ENCODE measurements at regions not wholly inside any gene's neighbourhood (a gene's known extent, or its start where the extent isn't known, plus 50 kb on each side); places are given as distances from the start of the nearest gene placed in this dataset.

DNA sequence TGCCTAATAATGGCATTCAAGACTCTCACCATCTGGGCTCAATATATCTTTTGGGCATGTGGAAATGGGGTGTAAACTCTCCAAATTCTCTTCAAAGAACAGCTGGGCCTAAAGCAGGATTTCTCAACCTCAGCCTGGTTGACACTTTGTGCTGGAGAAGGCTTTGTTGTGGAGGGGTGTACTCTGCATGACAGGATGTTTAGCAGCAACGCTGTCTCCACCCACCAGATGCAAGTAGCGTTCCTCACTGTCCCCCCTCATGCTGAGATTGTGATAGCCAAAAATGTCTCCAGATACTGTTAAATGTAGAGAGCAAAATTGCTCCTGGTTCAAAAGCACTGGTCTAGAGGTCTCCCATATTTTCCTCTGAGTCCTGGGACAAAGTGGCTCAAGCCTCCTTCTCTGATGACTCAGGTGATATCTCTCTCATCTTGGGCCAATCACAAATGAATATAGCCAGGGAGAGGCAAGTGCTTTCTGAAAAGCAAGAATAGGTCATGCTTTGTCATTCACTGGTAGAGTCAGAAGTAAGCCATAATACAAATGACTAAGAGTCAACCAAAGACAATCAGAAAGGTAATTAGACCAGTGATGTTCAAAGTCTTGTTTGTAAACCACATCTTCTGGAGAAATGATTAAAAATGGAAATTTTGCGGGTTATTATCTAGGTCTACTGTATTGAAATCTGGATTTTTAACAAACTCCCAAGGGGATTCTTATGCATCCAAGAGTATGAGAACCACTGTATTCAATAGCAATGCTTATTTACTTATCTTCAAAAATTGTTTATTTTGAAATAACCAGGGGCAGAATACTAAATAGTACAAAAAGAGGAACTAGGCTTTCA is 330.8 kb downstream of the PTEN start:
- WGBS, result 78% methylated on average over 3 of the region's 3 CpGs
- Histone ChIP-seq H3K36me3 (ENCODE audit: insufficient read depth) (no peaks in the 10 kb centered on the region), H3K27ac (ENCODE audit: low read depth) (no peak overlapping the region), H3K4me1 (ENCODE audit: insufficient read depth) (no peaks in the 10 kb centered on the region), H3K4me3 (ENCODE audit: low read depth, low read length) (no peak overlapping the region)
- no peak for DNase-seq (ENCODE audit: extremely low spot score)

DNA sequence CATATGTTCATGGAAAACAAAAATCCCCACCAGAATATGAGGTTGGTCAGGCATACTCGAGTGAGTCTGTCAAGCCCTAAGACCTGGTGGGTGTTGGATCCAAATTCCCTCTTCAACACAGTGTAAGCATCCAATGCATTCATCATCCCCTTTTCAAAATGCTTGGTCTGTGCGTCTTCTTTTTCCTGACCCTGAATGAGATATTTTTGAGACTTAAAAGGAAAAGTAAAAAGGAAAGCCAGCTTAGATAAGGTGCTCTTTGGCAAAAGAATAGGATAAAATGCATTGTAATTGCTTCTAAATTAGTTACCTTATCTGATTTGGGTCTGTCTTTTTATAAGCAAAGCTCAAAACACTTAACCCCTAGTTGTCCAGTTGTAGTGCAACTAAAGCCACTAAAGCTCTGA is 331.5 kb downstream of the PTEN start:
- WGBS, result 8% methylated on average over 2 of the region's 2 CpGs
- H3K27ac ChIP-seq (ENCODE audit: low read depth), result no peak overlapping the region
- no peaks in the 10 kb centered on the region for H3K36me3 ChIP-seq (ENCODE audit: insufficient read depth)
- H3K4me3 ChIP-seq (ENCODE audit: low read depth, low read length), result no peak overlapping the region
- H3K4me1 ChIP-seq (ENCODE audit: insufficient read depth), result no peaks in the 10 kb centered on the region
- peak; percentile 47 for DNase-seq (ENCODE audit: extremely low spot score)

DNA sequence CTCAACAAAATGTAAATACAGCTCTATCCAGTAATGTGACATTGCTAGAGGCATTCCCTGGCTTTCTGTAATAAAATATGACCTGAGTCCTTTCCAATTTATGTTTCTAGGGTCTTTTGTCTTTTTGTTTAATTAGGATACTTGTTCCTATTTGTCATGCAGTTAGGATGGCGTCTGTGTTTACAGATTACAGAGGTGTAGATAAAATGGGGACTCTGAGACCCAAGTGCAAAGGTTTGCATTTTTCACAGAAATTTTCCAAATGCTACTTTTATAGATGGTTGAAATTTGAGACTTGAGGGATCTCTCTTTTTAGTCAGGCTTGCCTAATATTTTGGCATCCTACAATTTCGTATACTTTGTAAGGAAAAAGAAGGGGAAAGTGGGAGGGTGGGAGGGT is 332.4 kb downstream of the PTEN start:
- WGBS, result 67% methylated on average over 2 of the region's 2 CpGs
- H3K36me3 ChIP-seq (ENCODE audit: insufficient read depth), result no peaks in the 10 kb centered on the region
- no peak overlapping the region for H3K27ac ChIP-seq (ENCODE audit: low read depth)
- DNase-seq (ENCODE audit: extremely low spot score), result no peak
- H3K4me3 ChIP-seq (ENCODE audit: low read depth, low read length), result no peak overlapping the region
- H3K4me1 ChIP-seq (ENCODE audit: insufficient read depth), result no peaks in the 10 kb centered on the region

DNA sequence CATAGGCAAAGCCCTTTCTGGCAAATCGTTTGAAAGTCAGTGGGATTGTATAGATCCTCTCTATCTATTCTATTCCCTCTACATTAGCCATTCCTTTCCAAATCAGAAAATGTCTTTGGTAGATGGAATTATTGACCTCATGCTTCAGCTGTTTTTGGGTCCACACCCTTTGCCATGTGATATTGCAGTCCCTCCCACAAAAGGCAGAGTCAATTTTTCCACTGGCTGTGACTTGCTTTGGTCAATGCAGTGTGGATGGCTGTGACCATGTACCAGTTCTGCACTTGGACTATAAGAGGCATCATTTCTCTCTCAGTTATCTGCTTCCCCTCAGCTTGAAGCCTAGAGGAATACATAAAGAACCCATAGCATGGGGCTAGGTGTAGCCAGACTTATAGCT is 332.9 kb downstream of the PTEN start:
- no peak for DNase-seq (ENCODE audit: extremely low spot score)
- 34% methylated on average over 1 of the region's 1 CpG for WGBS
- H3K4me1 ChIP-seq (ENCODE audit: insufficient read depth), result no peaks in the 10 kb centered on the region

DNA sequence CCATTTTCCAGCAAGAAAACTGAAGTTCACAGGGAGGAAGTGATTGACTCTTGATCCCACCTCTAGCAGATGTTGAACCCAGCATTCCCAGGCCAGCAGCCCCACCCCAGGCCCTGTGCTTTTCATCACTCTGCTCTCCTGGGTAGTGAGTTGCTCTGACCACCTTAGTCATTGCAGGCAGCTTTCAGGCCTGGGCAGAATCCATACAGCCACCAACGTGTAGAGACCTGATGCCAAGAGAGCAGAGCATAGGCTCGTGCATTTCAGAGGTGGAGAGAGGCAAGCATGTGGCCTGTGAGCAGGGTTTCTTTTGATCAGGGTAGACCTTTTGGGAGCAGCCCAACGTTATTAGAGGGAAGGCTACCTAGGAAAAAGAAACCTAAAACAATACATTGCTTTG is 334.6 kb downstream of the PTEN start:
- Histone ChIP-seq H3K4me1 (ENCODE audit: insufficient read depth) (no peaks in the 10 kb centered on the region), H3K27ac (ENCODE audit: low read depth) (no peak overlapping the region), H3K36me3 (ENCODE audit: insufficient read depth) (no peaks in the 10 kb centered on the region), H3K4me3 (ENCODE audit: low read depth, low read length) (no peak overlapping the region)
- no peak for DNase-seq (ENCODE audit: extremely low spot score)
- WGBS, result 92% methylated on average over 3 of the region's 3 CpGs

More for the DNA sequence above, 332.9 kb downstream of the PTEN start:
- H3K4me3 ChIP-seq (ENCODE audit: low read depth, low read length), result no peak overlapping the region
- H3K27ac ChIP-seq (ENCODE audit: low read depth), result no peak overlapping the region
- no peaks in the 10 kb centered on the region for H3K36me3 ChIP-seq (ENCODE audit: insufficient read depth)

DNA sequence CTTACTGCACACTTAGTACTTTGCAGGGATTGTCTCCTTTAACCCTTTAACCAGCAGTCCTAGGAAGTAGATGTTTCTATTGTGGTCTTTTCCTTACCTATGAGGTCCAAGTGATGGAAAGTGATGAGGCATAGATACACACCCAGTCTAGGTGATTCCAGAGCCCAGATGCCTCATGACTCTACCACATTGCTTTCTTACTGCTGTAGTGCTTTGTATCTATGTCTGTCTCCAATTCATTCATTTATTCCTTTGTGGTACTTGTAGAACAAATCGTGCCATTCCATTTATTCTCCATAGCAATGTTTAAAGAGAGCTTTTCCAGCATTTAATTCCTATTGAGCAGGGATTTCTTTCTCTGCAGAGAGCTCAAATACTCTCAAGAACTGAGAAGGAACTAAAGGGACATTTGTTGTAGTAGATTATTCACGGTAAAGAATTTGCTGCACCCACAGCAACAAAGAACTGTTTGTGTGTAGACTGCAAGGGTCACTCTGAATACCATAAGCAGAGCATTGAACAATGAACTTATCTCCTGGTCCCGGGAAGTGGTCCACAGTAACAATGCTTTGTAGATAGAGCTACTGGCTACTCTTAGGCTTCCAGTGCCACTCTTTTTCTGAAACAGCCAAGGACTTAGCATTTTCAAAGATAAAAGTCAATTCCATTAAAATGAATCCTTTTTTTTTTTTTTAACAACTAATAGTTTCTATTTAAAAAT is 337.0 kb downstream of the PTEN start:
- no peak overlapping the region for H3K27ac ChIP-seq (ENCODE audit: low read depth)
- no peaks in the 10 kb centered on the region for H3K36me3 ChIP-seq (ENCODE audit: insufficient read depth)
- WGBS, result 78% methylated on average over 3 of the region's 3 CpGs
- no peaks in the 10 kb centered on the region for H3K4me1 ChIP-seq (ENCODE audit: insufficient read depth)
- no peak for DNase-seq (ENCODE audit: extremely low spot score)
- no peak overlapping the region for H3K4me3 ChIP-seq (ENCODE audit: low read depth, low read length)

DNA sequence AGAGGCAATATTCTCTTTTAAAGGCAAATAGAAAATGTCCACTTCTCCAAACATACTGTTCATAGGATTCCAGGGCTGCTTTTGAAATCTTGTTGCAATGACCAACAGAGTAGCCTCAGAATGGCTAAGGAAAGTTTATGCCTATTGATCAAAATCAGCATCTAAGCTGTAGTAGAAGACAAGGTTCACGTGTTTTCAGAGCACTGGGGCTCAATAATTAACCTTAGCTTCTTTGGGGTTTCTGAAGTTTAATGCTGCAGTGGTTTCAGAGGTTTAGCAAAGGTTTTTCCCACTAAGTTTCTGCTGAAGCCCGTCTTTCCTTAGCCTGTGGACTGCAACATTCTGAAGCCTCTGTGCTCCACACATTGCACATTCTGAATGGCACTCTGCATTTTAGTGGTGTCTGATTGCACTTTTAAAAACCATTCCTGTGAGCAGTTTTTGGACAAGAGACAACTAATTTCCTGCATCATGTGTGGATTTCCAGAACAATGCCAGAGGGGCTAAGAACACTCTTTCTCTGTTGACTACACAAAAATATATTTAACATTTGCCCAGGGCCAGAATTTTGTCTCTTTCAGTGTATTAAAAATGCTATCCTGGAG is 342.5 kb downstream of the PTEN start:
- H3K36me3 ChIP-seq (ENCODE audit: insufficient read depth), result no peaks in the 10 kb centered on the region
- H3K4me3 ChIP-seq (ENCODE audit: low read depth, low read length), result no peak overlapping the region
- no peak for DNase-seq (ENCODE audit: extremely low spot score)
- no peak overlapping the region for H3K27ac ChIP-seq (ENCODE audit: low read depth)
- 90% methylated on average over 2 of the region's 2 CpGs for WGBS
- no peaks in the 10 kb centered on the region for H3K4me1 ChIP-seq (ENCODE audit: insufficient read depth)

DNA sequence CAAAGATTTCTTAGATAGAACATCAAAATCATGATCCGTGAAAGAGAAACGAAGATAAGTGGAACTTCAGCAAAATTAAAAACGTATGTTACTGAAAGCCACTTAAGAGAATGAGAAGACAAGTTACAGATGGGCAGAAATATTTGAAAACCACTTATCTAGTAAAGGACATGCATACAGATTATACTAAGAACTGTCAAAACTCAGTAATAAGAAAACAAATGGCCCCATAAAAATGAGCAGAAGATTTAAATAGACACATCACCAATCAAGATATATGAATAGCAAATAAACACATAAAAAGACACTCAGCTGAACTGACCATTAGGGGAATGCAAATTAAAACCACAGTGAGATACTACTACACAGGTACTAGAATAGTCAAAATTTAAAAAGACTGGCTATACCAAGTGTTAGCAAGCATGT is 343.7 kb downstream of the PTEN start:
- WGBS, result 51% methylated on average over 3 of the region's 3 CpGs
- Histone ChIP-seq H3K4me1 (ENCODE audit: insufficient read depth) (no peaks in the 10 kb centered on the region), H3K36me3 (ENCODE audit: insufficient read depth) (no peaks in the 10 kb centered on the region), H3K27ac (ENCODE audit: low read depth) (no peak overlapping the region), H3K4me3 (ENCODE audit: low read depth, low read length) (no peak overlapping the region)
- DNase-seq (ENCODE audit: extremely low spot score), result no peak

DNA sequence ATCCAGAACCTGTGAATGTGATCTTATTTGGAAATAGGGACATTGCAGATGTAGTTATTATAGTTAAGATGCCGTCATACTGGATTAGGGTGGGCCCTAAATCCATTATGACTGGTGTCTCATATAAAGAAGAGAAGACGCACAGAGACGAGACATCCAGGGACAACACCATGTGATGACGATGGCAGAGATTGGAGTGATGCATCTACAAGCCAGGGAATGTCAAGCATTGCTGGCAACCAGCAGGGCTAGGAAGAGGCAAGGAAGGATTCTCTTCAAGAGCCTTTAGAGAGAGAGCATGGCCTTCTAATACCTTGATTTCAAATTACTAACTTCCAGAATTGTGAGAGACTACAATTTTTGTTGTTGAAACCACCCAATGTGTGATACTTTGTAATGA is 345.8 kb downstream of the PTEN start:
- DNase-seq (ENCODE audit: extremely low spot score), result no peak

DNA sequence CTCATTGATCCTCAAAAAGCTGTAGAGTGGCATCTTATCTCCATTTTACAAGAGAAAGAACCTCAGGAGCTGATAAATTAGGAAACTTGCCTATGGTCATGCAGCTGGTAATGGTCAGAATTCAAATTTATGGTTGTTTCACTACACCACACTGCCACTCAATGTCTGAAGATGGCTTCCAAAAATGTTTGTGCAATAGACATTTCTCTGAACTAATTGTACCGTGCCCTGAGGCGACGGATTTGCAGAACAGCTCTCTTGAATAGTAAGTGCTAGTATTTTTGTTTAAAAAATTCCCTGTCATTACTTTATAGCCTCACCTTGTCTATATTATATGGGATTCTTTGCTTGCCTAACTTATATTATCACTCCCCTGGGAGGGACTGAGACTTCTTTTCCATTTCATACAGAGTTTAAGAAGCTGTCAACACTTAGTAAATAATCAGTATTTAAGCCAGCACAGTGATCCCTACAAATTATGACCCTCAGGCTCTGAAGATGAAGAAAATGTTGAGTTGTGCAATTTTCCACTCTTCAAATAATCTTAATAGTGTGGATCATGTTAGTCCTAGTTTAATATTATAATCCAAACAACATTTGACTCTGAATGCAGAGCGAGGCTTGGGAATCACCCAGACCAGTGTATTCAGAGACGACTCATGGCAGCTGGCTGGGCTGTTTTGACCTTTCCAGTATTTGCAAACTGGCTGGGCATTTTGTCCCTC is 346.6 kb downstream of the PTEN start:
- DNase-seq (ENCODE audit: extremely low spot score), result no peak
- 50% methylated on average over 5 of the region's 5 CpGs for WGBS
- no peak overlapping the region for H3K4me3 ChIP-seq (ENCODE audit: low read depth, low read length)
- H3K4me1 ChIP-seq (ENCODE audit: insufficient read depth), result no peaks in the 10 kb centered on the region
- no peak overlapping the region for H3K27ac ChIP-seq (ENCODE audit: low read depth)
- H3K36me3 ChIP-seq (ENCODE audit: insufficient read depth), result no peaks in the 10 kb centered on the region

More for the DNA sequence above, 345.8 kb downstream of the PTEN start:
- Histone ChIP-seq H3K27ac (ENCODE audit: low read depth) (no peak overlapping the region), H3K4me3 (ENCODE audit: low read depth, low read length) (no peak overlapping the region), H3K4me1 (ENCODE audit: insufficient read depth) (no peaks in the 10 kb centered on the region), H3K36me3 (ENCODE audit: insufficient read depth) (no peaks in the 10 kb centered on the region)
- 95% methylated on average over 4 of the region's 4 CpGs for WGBS

DNA sequence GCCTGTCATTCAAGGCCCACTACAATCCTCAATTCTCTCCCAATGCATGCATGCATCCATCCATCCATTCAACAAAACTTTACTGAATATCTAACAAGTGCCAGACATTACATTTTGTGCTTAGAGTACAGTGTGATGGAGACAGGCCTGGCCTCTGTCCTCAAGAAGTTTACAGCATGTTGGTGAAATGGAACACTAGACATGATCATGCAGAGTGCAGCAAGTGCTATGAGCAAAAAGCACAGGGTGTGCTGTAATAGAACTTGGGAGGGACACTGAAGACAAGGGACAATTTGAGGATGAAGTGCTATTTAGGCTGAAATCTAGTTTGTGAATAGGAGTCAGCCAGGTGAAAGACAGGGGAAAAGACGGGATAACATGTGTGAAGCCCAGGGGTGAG is 347.8 kb downstream of the PTEN start:
- no peaks in the 10 kb centered on the region for H3K4me1 ChIP-seq (ENCODE audit: insufficient read depth)
- no peak overlapping the region for H3K27ac ChIP-seq (ENCODE audit: low read depth)
- 96% methylated on average over 1 of the region's 1 CpG for WGBS
- no peaks in the 10 kb centered on the region for H3K36me3 ChIP-seq (ENCODE audit: insufficient read depth)
- no peak for DNase-seq (ENCODE audit: extremely low spot score)
- H3K4me3 ChIP-seq (ENCODE audit: low read depth, low read length), result no peak overlapping the region

DNA sequence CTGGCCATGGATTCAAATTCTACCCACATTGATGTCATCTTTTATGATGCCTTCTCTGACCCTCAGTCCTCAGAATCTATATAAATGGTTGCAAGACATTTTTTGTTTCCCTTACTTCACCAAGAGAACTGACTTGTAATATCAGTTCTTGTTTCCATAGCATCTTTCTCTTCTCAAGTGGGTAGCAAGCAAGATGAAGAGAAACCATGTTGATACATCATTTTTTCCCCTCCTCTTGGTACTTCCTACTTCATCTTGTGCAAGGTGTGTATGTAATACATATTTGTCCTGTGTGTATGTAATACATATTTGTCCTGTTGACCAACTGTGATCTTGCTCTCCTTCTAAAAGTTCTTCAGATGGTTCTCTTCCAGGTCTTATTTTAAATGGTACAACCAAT is 348.6 kb downstream of the PTEN start:
- Histone ChIP-seq H3K27ac (ENCODE audit: low read depth) (no peak overlapping the region), H3K4me3 (ENCODE audit: low read depth, low read length) (no peak overlapping the region), H3K4me1 (ENCODE audit: insufficient read depth) (no peaks in the 10 kb centered on the region), H3K36me3 (ENCODE audit: insufficient read depth) (no peaks in the 10 kb centered on the region)
- no peak for DNase-seq (ENCODE audit: extremely low spot score)

DNA sequence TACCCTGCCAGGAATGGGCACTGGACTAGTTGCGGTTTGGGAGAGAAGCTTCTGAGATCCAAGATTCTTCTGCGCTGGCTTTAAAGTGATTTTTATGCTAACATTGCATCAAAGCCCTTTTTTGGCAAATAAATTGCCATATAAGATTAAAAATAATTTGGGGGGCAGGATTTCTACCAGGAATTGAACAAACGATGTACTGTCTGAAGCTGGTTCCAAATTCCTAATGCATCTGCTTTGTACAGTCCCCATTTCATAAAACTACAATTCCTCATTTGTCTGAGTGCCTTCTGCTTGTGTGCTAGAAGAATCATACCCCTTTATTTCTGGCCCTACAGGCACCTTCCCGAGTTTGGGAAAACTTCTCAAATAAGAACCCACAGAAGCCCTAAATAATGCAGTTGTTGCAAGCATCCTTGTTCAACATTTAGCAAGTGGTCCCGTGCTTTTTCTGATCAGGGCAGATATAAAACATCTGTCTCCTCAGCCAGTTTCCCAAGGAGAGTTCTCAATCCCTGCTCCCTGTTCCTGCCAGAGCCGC is 349.7 kb downstream of the PTEN start:
- Histone ChIP-seq H3K36me3 (ENCODE audit: insufficient read depth) (no peaks in the 10 kb centered on the region), H3K4me3 (ENCODE audit: low read depth, low read length) (no peak overlapping the region), H3K4me1 (ENCODE audit: insufficient read depth) (no peaks in the 10 kb centered on the region), H3K27ac (ENCODE audit: low read depth) (no peak overlapping the region)
- WGBS, result 84% methylated on average over 6 of the region's 6 CpGs
- no peak for DNase-seq (ENCODE audit: extremely low spot score)

Measured in urinary bladder (tissue), 3 donors.